ENCODE measurements at regions not wholly inside any gene's neighbourhood (a gene's known extent, or its start where the extent isn't known, plus 50 kb on each side); places are given as distances from the start of the nearest gene placed in this dataset.
A peak's percentile ranks its signal among the peaks of the same experiment; 100 is the strongest.

GRCh38 chr6:125509477-125509876, 207.7 kb upstream of the HDDC2 start:
- Mint-ChIP-seq H3K4me3 (no peak overlapping the region), H3K27ac (no peak overlapping the region), H3K27me3 (peaks cover 3% of the 10 kb centered on the region), H3K4me1 (ENCODE audit: low read depth) (no peaks in the 10 kb centered on the region), H3K36me3 (ENCODE audit: low read depth) (no peaks in the 10 kb centered on the region), H3K9me3 (peaks cover 3% of the 10 kb centered on the region)
- ChIA-PET POLR2A (no interaction called here), CTCF (no interaction called here)
- ATAC-seq (no peak), DNase-seq (no peak)
- no peak for TF ChIP-seq CTCF (IDR thresholded peaks at IDR 0.05)
- intact Hi-C loops (cut with micrococcal nuclease): no loop called here

GRCh38 chr6:125510405-125510804, 208.6 kb upstream of the HDDC2 start:
- no peak for TF ChIP-seq CTCF (IDR thresholded peaks at IDR 0.05)
- CTCF ChIA-PET: no interaction called here
- POLR2A ChIA-PET: no interaction called here
- Mint-ChIP-seq H3K4me1 (ENCODE audit: low read depth) (no peaks in the 10 kb centered on the region), H3K27ac (no peak overlapping the region), H3K36me3 (ENCODE audit: low read depth) (no peaks in the 10 kb centered on the region), H3K9me3 (peaks cover 3% of the 10 kb centered on the region), H3K4me3 (no peak overlapping the region), H3K27me3 (peaks cover 3% of the 10 kb centered on the region)
- intact Hi-C loops (cut with micrococcal nuclease): no loop called here
- no peak for ATAC-seq
- no peak for DNase-seq

GRCh38 chr6:125511809-125512396, 210.1 kb upstream of the HDDC2 start:
- DNase-seq: no peak
- ChIA-PET CTCF (no interaction called here), POLR2A (no interaction called here)
- peaks cover 4% of the 10 kb centered on the region for H3K27me3 Mint-ChIP-seq
- TF ChIP-seq CTCF (IDR thresholded peaks at IDR 0.05): no peak
- no peak overlapping the region for H3K4me3 Mint-ChIP-seq
- no peak overlapping the region for H3K27ac Mint-ChIP-seq
- ATAC-seq: no peak
- H3K36me3 Mint-ChIP-seq (ENCODE audit: low read depth): no peaks in the 10 kb centered on the region
- no peaks in the 10 kb centered on the region for H3K4me1 Mint-ChIP-seq (ENCODE audit: low read depth)
- intact Hi-C loops (cut with micrococcal nuclease): no loop called here
- peaks cover 4% of the 10 kb centered on the region for H3K9me3 Mint-ChIP-seq

GRCh38 chr6:125512621-125513020, 210.9 kb upstream of the HDDC2 start:
- TF ChIP-seq CTCF (IDR thresholded peaks at IDR 0.05): peak; percentile 19
- peak; percentile 12 for DNase-seq
- CTCF ChIA-PET: no interaction called here

GRCh38 chr6:125513978-125514377, 212.2 kb upstream of the HDDC2 start:
- H3K4me3 Mint-ChIP-seq: no peak overlapping the region
- H3K4me1 Mint-ChIP-seq (ENCODE audit: low read depth): no peaks in the 10 kb centered on the region
- H3K36me3 Mint-ChIP-seq (ENCODE audit: low read depth): no peaks in the 10 kb centered on the region
- ChIA-PET CTCF (interaction anchor here (1.4 kb wide), 1 partner anchor 482 kb away, joined by 3 read pairs; no protein-coding TSS in a partner anchor), POLR2A (no interaction called here)
- H3K9me3 Mint-ChIP-seq: peaks cover 2% of the 10 kb centered on the region
- no peak overlapping the region for H3K27ac Mint-ChIP-seq
- intact Hi-C loops (cut with micrococcal nuclease): no loop called here
- ATAC-seq (no peak), DNase-seq (no peak)
- H3K27me3 Mint-ChIP-seq: peaks cover 4% of the 10 kb centered on the region
- TF ChIP-seq CTCF (IDR thresholded peaks at IDR 0.05): no peak

More at GRCh38 chr6:125512621-125513020, 210.9 kb upstream of the HDDC2 start:
- H3K27me3 Mint-ChIP-seq: peaks cover 4% of the 10 kb centered on the region
- no peaks in the 10 kb centered on the region for H3K36me3 Mint-ChIP-seq (ENCODE audit: low read depth)
- POLR2A ChIA-PET: no interaction called here
- no peaks in the 10 kb centered on the region for H3K4me1 Mint-ChIP-seq (ENCODE audit: low read depth)
- no peak overlapping the region for H3K27ac Mint-ChIP-seq
- H3K9me3 Mint-ChIP-seq: peaks cover 2% of the 10 kb centered on the region
- H3K4me3 Mint-ChIP-seq: no peak overlapping the region
- intact Hi-C loops (cut with micrococcal nuclease): no loop called here
- ATAC-seq: no peak
